C4-2B (cell line): ENCODE measurements at regions not wholly inside any gene's neighbourhood (a gene's known extent, or its start where the extent isn't known, plus 50 kb on each side); places are given as distances from the start of the nearest gene placed in this dataset.

Source experiments
- CTCF ChIP-seq: fragments of 450-650 bp; conservative IDR thresholded peaks from 2 replicates; pipeline ENCODE4 v1.5.1; 2017; ENCODE audit warnings: mild to moderate bottlenecking
- ZFX ChIP-seq: fragments of 450-650 bp; IDR thresholded peaks from 2 replicates; pipeline ENCODE4 v1.6.1; 2017

GRCh38 chr18:59048048-59048363, 91.7 kb upstream of the SEC11C start:
- no peak for TF ChIP-seq CTCF
- TF ChIP-seq ZFX = no peak
